NB4 (cell line): ENCODE measurements at regions not wholly inside any gene's neighbourhood (a gene's known extent, or its start where the extent isn't known, plus 50 kb on each side); places are given as distances from the start of the nearest gene placed in this dataset.

Experiments
- POLR2A ChIP-seq: IDR thresholded peaks from 2 replicates; pipeline ENCODE4 v1.6.1; 2011; ENCODE audit warnings: mild to moderate bottlenecking; ENCODE audit not compliant: insufficient read length; ENCODE audit errors: extremely low read depth
- TF ChIP-seq, protein P1 (sequence below): IDR thresholded peaks from one replicate; pipeline ENCODE4 v1.5.1; 2012; ENCODE audit warnings: low read depth, low read length

DNA sequence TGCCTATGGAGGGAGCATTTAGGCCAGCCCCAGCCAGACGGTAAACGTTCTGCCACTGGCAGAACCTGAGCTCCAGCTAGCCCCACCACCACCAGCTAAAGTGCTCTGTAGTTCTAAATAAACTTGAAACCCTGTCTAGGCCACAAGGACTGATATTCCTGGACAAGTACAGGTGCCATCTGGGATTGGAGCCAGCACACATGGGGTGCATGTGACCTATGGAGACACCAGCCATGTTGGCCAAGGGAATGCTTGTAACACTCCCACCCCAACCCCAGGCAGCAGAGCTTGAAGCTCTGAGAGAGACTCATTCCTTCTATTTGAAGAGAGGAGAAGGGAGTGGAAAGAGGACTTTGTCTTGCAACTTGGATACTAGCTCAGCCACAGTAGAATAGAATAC is 284.5 kb upstream of the DCBLD2 start:
- TF ChIP-seq, protein P1, sequence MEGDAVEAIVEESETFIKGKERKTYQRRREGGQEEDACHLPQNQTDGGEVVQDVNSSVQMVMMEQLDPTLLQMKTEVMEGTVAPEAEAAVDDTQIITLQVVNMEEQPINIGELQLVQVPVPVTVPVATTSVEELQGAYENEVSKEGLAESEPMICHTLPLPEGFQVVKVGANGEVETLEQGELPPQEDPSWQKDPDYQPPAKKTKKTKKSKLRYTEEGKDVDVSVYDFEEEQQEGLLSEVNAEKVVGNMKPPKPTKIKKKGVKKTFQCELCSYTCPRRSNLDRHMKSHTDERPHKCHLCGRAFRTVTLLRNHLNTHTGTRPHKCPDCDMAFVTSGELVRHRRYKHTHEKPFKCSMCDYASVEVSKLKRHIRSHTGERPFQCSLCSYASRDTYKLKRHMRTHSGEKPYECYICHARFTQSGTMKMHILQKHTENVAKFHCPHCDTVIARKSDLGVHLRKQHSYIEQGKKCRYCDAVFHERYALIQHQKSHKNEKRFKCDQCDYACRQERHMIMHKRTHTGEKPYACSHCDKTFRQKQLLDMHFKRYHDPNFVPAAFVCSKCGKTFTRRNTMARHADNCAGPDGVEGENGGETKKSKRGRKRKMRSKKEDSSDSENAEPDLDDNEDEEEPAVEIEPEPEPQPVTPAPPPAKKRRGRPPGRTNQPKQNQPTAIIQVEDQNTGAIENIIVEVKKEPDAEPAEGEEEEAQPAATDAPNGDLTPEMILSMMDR, result no peak
- TF ChIP-seq POLR2A, result no peak
